Activated naive CD8-positive, alpha-beta T cell treated with anti-CD3 and anti-CD28 coated beads, Interleukin-2, amount 50 U/mL, for 24 hours (primary cell): ENCODE measurements at regions not wholly inside any gene's neighbourhood (a gene's known extent, or its start where the extent isn't known, plus 50 kb on each side); places are given as distances from the start of the nearest gene placed in this dataset.

Experiments
- ATAC-seq: fragments of 150-1000 bp; cut with Tn5 transposase; one replicate; pipeline ENCODE4 v1.10.0; 2021
- DNase-seq: peaks from one replicate; pipeline ENCODE4 v3.0.0; 2021
- H3K27ac Mint-ChIP-seq: one replicate; pipeline ENCODE4 v1.8.0; 2021; ENCODE audit warnings: mild to moderate bottlenecking, mixed read lengths
- H3K27me3 Mint-ChIP-seq: one replicate; pipeline ENCODE4 v1.8.0; 2021; ENCODE audit warnings: mixed read lengths
- H3K36me3 Mint-ChIP-seq: one replicate; pipeline ENCODE4 v1.8.0; 2021; ENCODE audit warnings: low read depth, mixed read lengths
- H3K4me1 Mint-ChIP-seq: one replicate; pipeline ENCODE4 v1.8.0; 2021; ENCODE audit warnings: mixed read lengths
- H3K4me3 Mint-ChIP-seq: one replicate; pipeline ENCODE4 v1.8.0; 2021; ENCODE audit warnings: mild to moderate bottlenecking, moderate library complexity, mixed read lengths
- H3K9me3 Mint-ChIP-seq: one replicate; pipeline ENCODE4 v1.8.0; 2021; ENCODE audit warnings: mixed read lengths

DNA sequence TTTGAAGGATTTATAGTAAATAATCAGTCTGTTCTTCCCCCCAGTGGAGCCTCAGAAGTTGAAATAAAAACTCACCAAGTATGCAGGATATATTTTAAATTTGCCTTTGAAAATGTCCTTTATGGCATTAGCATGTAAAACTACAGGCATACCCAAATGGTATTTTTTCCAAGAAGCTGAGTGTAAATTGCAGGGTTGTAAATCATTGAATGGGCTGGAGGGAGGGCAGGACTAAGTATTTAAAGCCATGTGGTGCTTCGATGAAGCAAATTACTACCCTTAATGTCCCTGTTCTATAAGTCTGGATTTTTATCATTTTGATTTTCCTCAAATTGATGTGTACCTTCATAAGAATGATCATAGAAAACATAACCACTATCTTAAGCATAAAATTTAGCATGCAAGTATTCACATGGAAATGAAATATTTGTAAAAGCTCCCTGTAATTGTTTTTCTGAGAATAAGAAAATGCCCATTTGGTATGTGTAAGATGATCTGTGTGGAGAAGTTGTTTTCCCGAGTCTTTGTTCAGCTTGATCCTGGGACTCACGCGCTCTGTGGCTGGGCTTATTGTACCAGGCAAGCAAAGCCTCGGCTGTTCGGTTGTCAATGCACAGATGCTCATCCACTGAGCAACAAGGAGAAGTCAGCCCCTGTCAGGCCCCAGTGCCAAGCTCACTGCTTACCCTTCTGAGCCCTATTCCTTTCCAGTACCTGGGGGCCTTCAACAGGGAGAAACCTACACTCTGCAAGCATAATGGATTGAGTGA, 66.7 kb downstream of the CD164 start:
- no peaks in the 10 kb centered on the region for H3K36me3 Mint-ChIP-seq
- no peak overlapping the region for H3K4me3 Mint-ChIP-seq
- no peaks in the 10 kb centered on the region for H3K9me3 Mint-ChIP-seq
- no peaks in the 10 kb centered on the region for H3K4me1 Mint-ChIP-seq
- no peak for DNase-seq
- no peak for ATAC-seq
- H3K27ac Mint-ChIP-seq = no peak overlapping the region
- peaks cover 3% of the 10 kb centered on the region for H3K27me3 Mint-ChIP-seq

DNA sequence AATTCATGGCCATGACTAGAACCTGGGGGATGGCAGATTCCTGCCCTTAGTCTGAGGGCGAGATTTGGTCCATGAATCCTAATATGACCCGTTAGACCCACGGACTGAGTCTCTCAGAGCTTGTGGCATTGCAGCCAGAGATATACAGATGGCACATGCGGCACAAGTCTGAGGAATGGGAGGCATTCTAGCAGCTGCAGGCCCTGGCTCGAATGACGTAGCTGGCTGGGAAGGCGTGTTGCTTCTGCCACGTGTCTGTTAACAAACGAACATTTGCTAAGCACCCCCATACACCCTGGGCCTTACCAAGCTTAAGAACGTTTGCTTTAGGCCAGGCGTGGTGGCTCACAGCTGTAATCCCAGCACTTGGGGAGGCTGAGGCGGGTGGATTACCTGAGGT, 68.0 kb downstream of the CD164 start:
- Mint-ChIP-seq H3K36me3 (no peaks in the 10 kb centered on the region), H3K4me3 (no peak overlapping the region), H3K9me3 (no peaks in the 10 kb centered on the region), H3K27ac (no peak overlapping the region), H3K27me3 (peaks cover 3% of the 10 kb centered on the region), H3K4me1 (no peaks in the 10 kb centered on the region)
- DNase-seq (no peak), ATAC-seq (no peak)

DNA sequence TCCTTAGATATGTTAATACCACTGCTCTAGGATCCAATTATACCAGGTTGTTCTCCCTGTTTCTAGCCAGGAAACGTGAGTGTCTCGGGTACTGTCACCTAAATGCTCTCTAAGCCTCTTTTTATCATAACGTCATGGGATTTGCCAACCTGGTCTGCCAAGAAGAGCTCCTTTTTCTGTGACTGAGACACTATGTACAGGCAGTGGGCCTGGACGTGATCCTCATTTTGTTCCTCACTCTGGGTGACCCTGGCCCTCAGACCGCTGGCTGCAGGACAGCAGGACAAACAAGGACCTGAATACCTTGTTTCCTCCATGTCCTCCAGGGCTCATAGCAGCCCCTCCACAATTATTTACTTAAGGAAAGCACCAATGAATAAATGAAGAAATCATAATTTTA, 69.1 kb downstream of the CD164 start:
- Mint-ChIP-seq H3K36me3 (no peaks in the 10 kb centered on the region), H3K27ac (no peak overlapping the region), H3K4me3 (no peak overlapping the region), H3K4me1 (peaks cover 2% of the 10 kb centered on the region), H3K27me3 (peaks cover 4% of the 10 kb centered on the region), H3K9me3 (no peaks in the 10 kb centered on the region)
- no peak for ATAC-seq
- no peak for DNase-seq

DNA sequence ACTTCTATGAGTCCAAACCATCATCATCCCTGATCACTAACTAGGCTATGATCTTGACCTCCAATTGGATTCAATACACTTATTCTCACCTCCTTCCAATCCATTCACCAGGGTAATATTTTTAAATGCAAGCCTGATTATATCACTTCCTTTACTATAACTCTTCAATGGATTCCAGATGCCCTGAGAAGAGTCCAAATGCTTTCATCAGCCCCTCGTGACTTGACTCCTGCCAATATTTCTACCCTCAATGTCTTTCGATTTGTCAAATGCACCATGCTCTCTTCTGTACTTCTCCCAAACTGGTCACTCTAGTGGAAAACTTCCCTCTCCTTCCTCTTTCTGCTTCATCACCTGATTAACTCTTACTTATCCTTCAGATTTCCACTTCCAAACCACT, 70.8 kb downstream of the CD164 start:
- Mint-ChIP-seq H3K27me3 (peaks cover 4% of the 10 kb centered on the region), H3K4me3 (no peak overlapping the region), H3K4me1 (peaks cover 15% of the 10 kb centered on the region), H3K27ac (no peak overlapping the region), H3K36me3 (no peaks in the 10 kb centered on the region), H3K9me3 (no peaks in the 10 kb centered on the region)
- DNase-seq (no peak), ATAC-seq (no peak)

DNA sequence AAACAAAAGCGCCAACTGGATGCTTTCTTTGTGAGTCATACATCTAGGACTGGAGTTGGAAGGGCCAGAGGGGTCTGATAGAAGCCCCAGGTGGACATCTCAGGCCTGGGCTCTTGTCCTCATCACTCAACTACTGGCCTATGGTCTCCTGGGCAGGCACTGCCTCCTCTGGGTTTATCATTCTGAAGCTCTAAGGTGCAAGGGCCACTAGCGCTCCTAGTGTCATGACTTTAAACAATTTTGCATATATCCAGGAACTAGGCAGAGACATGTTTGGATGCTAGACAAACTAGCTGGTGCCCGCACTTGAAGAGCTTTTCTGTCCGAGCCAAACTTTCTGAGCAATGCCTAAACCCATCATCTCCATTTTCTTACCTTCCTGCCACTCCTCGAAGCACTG, 72.3 kb downstream of the CD164 start:
- H3K27ac Mint-ChIP-seq = no peak overlapping the region

DNA sequence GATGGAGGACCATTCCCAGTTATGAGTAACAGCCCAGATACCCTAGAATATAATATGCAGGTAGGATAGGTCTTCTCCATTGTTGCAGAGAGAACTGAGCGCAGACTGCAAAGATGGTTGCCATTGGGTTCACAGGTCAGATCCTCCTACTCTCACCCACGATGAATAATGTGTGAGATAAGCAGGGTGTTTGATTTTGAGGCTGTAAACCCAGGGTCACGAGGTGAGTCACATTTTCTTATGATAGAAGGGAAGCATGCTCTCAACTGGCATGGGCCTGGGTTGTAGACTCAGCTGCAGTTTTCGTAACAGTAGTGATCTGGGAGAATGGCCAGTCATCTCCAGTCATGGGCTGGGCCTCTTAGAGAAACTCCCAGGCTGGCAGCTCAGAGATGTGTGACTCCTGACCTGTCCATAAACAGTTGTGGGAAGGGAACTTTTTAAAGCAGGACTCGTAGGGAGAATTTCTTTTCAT, 74.2 kb downstream of the CD164 start:
- DNase-seq (peak; percentile 32), ATAC-seq (peak; percentile 97)
- Mint-ChIP-seq H3K27ac (peak overlapping the region; percentile 76), H3K36me3 (no peaks in the 10 kb centered on the region), H3K27me3 (peaks cover 1% of the 10 kb centered on the region), H3K4me3 (no peak overlapping the region), H3K9me3 (no peaks in the 10 kb centered on the region), H3K4me1 (peaks cover 33% of the 10 kb centered on the region)

More for the DNA sequence above, 72.3 kb downstream of the CD164 start:
- Mint-ChIP-seq H3K9me3 (no peaks in the 10 kb centered on the region), H3K4me3 (no peak overlapping the region), H3K36me3 (no peaks in the 10 kb centered on the region), H3K27me3 (peaks cover 3% of the 10 kb centered on the region), H3K4me1 (peaks cover 19% of the 10 kb centered on the region)
- DNase-seq (no peak), ATAC-seq (no peak)

DNA sequence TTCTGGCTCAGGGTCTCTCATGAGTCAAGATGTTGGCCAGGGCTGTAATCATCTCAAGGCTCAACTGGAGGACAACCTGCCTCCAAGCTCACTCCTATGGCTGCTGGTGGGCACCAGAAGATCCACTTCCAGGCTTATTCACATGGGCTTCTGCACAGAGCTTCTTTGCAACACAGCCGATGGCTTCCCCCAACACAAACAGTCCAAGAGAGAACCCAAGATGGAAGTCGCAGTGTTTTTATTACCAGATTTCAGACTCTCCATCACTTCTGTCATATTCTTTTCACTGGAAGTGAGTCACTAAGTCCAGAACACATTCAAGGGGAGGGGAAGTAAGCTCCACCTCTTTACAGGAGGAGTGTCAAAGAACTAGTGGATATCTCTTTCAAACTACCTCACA, 75.5 kb downstream of the CD164 start:
- Mint-ChIP-seq H3K27me3 (peaks cover 4% of the 10 kb centered on the region), H3K4me1 (peaks cover 33% of the 10 kb centered on the region), H3K27ac (no peak overlapping the region), H3K9me3 (no peaks in the 10 kb centered on the region), H3K4me3 (no peak overlapping the region), H3K36me3 (no peaks in the 10 kb centered on the region)
- ATAC-seq (no peak), DNase-seq (no peak)

DNA sequence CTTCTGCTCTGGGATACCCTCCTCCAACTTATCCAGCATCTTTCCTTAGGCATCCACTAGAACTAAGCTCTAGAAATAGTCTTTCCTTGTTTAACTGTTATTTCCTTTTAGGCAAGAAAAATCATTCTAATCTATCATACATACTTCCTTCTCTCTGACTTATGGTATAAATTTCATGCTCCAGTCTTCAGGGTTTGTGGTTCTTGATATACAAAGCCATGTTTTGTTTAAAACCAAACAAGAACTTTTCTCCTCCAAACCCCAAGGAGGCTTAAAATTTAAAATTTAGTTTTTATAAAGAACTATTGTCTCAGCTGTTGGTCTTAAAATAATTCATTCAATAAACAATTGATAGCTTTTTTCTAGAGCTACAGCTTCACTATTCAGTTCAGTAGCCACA, 77.2 kb downstream of the CD164 start:
- H3K36me3 Mint-ChIP-seq = no peaks in the 10 kb centered on the region
- no peak overlapping the region for H3K27ac Mint-ChIP-seq
- DNase-seq (no peak), ATAC-seq (no peak)
- H3K4me3 Mint-ChIP-seq = no peak overlapping the region
- H3K4me1 Mint-ChIP-seq = peaks cover 33% of the 10 kb centered on the region
- no peaks in the 10 kb centered on the region for H3K9me3 Mint-ChIP-seq
- H3K27me3 Mint-ChIP-seq = peaks cover 7% of the 10 kb centered on the region

DNA sequence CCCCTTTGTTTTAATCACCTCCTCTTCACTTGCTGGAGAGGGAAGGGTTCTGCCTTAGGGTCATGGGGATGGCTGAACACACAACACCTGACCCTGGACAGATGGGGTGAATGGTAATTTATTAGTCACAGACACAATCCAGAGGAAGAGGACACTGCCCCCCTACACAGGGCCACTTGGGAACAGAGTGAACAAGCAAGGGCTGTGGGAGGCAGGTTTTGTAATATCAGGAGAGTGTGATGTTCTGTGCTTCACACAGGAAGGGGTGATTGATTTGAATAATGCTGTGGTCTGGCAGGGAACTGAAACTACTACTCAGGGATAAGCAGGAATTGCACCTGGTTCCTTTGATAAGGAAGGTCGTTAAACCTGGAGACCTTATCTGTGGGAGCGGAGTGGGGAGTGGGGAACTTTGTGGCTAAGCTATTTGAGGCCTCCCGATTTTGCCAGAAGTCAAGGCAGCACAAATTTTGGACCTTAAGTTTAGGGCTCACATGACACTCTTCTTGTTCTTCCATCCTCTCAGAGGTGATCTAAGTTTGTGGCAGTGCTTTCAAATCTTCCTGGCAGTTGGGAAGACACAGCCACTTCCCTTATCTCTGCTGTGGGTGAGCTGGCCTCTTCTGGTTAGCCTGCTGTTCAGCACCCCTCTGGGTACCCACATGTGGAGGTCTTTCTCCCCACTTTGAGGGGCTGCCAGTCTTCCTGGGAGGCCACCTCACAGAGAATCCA, 77.8 kb downstream of the CD164 start:
- Mint-ChIP-seq H3K4me3 (no peak overlapping the region), H3K9me3 (no peaks in the 10 kb centered on the region), H3K27me3 (peaks cover 7% of the 10 kb centered on the region), H3K4me1 (peaks cover 33% of the 10 kb centered on the region), H3K36me3 (no peaks in the 10 kb centered on the region), H3K27ac (peak overlapping the region; percentile 35)
- ATAC-seq = peak; percentile 42
- no peak for DNase-seq

DNA sequence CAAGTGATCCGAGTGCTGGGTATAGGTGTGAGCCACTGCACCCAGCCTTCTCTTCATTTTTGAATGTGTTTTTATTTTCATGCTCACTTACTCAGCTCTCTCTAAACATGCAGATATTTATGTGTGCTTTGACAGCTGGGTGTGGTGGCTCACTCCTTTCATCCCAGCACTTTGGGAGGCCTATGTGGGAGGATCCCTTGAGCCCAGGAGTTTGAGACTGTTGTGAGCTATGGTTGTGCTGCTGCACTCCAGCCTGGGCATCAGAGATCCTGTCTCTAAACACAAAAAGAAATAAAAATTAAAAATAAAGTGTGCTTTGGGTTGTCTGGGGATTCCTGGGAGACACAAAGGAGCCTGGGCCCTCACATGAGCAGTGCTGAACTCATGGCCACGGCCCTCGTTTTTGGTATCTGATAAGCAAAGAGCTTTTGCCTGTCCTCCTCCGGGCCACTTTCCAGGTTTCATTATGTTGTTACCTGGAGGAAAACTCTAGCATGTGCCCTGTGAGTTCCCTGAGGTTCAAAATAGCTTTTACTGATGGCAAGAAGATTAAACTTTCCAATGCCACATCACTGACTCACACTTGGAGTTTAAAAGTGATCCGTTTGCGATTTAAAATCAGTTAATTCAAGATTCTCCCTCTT, 78.5 kb downstream of the CD164 start:
- Mint-ChIP-seq H3K4me1 (peaks cover 33% of the 10 kb centered on the region), H3K4me3 (no peak overlapping the region), H3K36me3 (no peaks in the 10 kb centered on the region), H3K9me3 (no peaks in the 10 kb centered on the region), H3K27me3 (peaks cover 7% of the 10 kb centered on the region), H3K27ac (peak overlapping the region; percentile 35)
- DNase-seq = no peak
- ATAC-seq = no peak

DNA sequence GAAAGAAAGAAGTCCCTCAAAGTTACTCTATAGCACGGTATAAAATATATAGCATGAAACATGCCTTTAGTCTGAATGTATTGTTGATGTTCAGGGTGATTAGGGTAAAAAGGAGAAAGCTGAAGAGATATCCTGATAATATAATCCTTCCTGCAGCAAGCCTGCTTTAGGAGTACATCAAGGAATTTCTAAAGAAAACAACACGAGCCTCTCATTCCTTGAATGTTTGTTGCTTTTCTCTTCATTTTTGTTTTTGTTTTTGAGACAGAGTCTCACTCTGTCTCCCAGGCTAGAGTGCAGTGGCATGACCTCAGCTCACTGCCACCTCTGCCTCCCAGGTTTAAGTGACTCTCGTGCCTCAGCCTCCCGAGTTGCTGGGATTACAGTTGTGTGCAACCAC, 79.1 kb downstream of the CD164 start:
- H3K27me3 Mint-ChIP-seq = peaks cover 6% of the 10 kb centered on the region
- no peak overlapping the region for H3K27ac Mint-ChIP-seq
- H3K36me3 Mint-ChIP-seq = no peaks in the 10 kb centered on the region
- no peak overlapping the region for H3K4me3 Mint-ChIP-seq
- DNase-seq (no peak), ATAC-seq (no peak)
- H3K4me1 Mint-ChIP-seq = peaks cover 31% of the 10 kb centered on the region
- no peaks in the 10 kb centered on the region for H3K9me3 Mint-ChIP-seq

DNA sequence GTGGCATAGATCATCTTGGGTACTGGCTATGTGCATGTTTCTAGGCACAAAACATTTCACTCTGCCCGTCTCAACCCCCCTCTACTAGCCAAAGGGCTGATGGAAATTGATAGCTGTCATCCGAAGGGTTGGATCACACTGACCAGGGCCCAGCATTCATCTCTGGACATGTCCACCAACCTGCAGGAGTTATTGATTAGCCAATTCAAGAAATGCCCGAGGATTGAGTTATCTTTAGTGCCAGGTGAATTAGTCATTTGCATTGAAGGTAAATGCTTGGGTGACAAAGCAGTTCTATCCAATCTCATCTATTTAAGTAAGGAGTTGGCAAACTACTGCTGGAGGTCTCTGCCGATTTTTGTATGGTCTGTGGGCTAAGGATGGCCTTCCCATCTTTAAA, 80.1 kb downstream of the CD164 start:
- H3K4me1 Mint-ChIP-seq = peaks cover 22% of the 10 kb centered on the region
- H3K27ac Mint-ChIP-seq = no peak overlapping the region
- H3K27me3 Mint-ChIP-seq = peaks cover 6% of the 10 kb centered on the region
- H3K9me3 Mint-ChIP-seq = no peaks in the 10 kb centered on the region
- no peak overlapping the region for H3K4me3 Mint-ChIP-seq
- ATAC-seq (no peak), DNase-seq (no peak)
- no peaks in the 10 kb centered on the region for H3K36me3 Mint-ChIP-seq

DNA sequence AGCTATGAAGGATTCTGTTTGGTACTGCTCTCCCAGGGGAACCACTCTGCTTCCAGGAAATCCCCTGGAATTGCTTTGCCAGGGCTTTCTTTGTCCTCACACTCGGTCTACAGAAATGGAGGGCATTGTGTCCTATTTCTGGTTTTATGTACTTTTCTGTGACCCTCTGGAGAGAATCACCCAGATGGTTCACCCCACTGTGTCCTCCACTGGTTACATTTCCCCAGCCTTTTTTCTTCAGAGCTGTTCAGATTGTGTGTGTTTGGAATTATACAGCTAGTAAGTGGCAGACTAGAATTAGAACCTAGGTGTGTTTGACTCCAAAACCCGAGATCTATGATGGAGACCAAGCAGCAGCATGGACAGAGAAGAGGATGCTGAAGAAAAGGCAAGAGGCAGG, 80.8 kb downstream of the CD164 start:
- no peak for DNase-seq
- Mint-ChIP-seq H3K36me3 (no peaks in the 10 kb centered on the region), H3K4me3 (no peak overlapping the region), H3K4me1 (peaks cover 17% of the 10 kb centered on the region), H3K9me3 (no peaks in the 10 kb centered on the region), H3K27me3 (peaks cover 6% of the 10 kb centered on the region), H3K27ac (no peak overlapping the region)
- ATAC-seq = no peak

DNA sequence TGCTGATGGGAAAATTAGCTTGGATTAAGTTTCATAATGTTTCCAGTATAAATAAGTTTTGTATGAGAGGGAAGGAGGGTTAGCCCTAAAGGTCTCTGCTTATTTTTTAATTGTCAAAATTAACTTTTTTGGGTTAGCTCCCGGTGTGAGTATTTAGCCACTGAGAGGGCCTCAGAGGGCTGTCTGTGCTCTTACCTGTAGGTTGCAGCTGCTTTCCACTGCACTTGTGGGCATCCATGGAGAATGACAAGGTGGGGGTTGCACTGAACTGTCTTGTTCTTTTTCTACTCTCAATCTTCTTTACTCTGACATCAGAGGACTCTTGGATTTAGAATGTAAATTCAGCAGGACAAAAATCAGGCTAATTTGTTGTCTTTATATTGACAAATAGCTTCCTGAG, 81.4 kb downstream of the CD164 start:
- Mint-ChIP-seq H3K36me3 (no peaks in the 10 kb centered on the region), H3K4me3 (no peak overlapping the region), H3K27me3 (peaks cover 6% of the 10 kb centered on the region), H3K27ac (no peak overlapping the region), H3K4me1 (peaks cover 17% of the 10 kb centered on the region), H3K9me3 (no peaks in the 10 kb centered on the region)
- DNase-seq = no peak
- no peak for ATAC-seq
